ENCODE measurements at regions not wholly inside any gene's neighbourhood (a gene's known extent, or its start where the extent isn't known, plus 50 kb on each side); places are given as distances from the start of the nearest gene placed in this dataset.

DNA sequence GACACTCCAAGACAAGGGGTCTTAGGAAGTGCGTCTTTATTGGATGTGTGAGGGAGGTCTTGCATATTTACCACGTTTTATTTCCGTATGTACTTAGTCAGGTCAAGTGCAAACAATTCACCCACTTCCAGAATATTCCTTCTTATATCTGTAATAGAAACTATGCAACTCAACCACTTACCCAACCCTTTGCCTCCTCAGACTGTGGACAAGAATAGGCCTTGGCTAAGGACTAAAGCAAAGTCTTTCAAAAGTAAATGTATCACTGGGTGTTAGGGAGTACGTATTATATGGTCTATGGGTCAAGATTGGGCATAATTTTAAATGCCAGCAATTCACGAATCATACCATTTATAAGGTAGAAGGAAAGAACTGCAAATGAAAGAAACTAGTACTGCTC is 484.8 kb downstream of the MBD2 start:
- TF ChIP-seq CTCF (conservative IDR thresholded peaks at IDR 0.05 in 1 of 2, IDR thresholded peaks at IDR 0.05 in 1 of 2; ENCODE audit: low read depth in 1 of 2, low read length in 2 of 2) (no peak), EZH2 (IDR thresholded peaks at IDR 0.05; ENCODE audit: low read length, missing control alignments) (no peak)

Measured in fibroblast of lung (primary cell).